Stimulated activated memory B cell treated with anti-CD40 and anti-IgM and Interleukin-4, amounts not matched to agents 10 μg/mL and 1 μg/mL and 100 μg/mL, for 72 hours (primary cell): ENCODE measurements at regions not wholly inside any gene's neighbourhood (a gene's known extent, or its start where the extent isn't known, plus 50 kb on each side); places are given as distances from the start of the nearest gene placed in this dataset.

Experiments used
- ATAC-seq: fragments of 150-1000 bp; cut with Tn5 transposase; 2 replicates; pipeline ENCODE4 v1.10.0; 2021
- H3K27ac Mint-ChIP-seq: one replicate; pipeline ENCODE4 v1.8.0; 2022; ENCODE audit warnings: mild to moderate bottlenecking, mixed read lengths
- H3K27me3 Mint-ChIP-seq: one replicate; pipeline ENCODE4 v1.8.0; 2022; ENCODE audit warnings: mixed read lengths
- H3K36me3 Mint-ChIP-seq: one replicate; pipeline ENCODE4 v1.8.0; 2022; ENCODE audit warnings: mixed read lengths
- H3K4me1 Mint-ChIP-seq: one replicate; pipeline ENCODE4 v1.8.0; 2022; ENCODE audit warnings: mixed read lengths
- H3K4me3 Mint-ChIP-seq: one replicate; pipeline ENCODE4 v1.8.0; 2022; ENCODE audit warnings: mild to moderate bottlenecking, moderate library complexity, mixed read lengths
- H3K9me3 Mint-ChIP-seq: one replicate; pipeline ENCODE4 v1.8.0; 2022; ENCODE audit warnings: mixed read lengths

- Mint-ChIP-seq H3K4me3 (no peak overlapping the region), H3K36me3 (peaks cover 11% of the 10 kb centered on the region)
- ATAC-seq, result no peak
Observed at GRCh38 chr22:44378380-44378779, 65.6 kb upstream of the SHISAL1 start.

GRCh38 chr22:44375451-44375850, 62.7 kb upstream of the SHISAL1 start:
- H3K27ac Mint-ChIP-seq, result no peak overlapping the region
- H3K27me3 Mint-ChIP-seq, result peaks cover 25% of the 10 kb centered on the region
- no peak overlapping the region for H3K4me3 Mint-ChIP-seq
- H3K4me1 Mint-ChIP-seq, result no peaks in the 10 kb centered on the region
- no peak for ATAC-seq
- H3K36me3 Mint-ChIP-seq, result peaks cover 11% of the 10 kb centered on the region
- H3K9me3 Mint-ChIP-seq, result peaks cover 14% of the 10 kb centered on the region

More at GRCh38 chr22:44378380-44378779, 65.6 kb upstream of the SHISAL1 start:
- Mint-ChIP-seq H3K9me3 (peaks cover 14% of the 10 kb centered on the region), H3K27ac (no peak overlapping the region), H3K4me1 (no peaks in the 10 kb centered on the region), H3K27me3 (peaks cover 34% of the 10 kb centered on the region)

DNA sequence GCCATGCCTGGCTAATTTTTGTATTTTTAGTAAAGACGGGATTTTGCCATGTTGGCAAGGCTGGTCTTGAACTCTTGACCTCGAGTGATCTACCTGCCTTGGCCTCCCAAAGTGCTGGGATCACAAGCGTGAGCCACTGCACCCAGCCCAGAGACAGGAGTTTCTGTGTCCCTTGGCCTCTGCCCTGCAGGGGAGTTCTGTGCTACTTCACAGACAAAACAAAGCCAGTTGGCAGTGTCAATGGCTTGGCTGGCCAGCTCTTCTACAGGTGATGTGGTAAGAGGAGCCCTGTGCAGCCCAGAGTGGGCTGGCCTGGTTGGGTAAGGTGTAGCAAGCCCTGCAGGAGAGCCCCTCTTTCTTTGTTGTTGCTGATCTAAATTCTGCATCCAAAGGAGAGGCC, 60.5 kb upstream of the SHISAL1 start:
- Mint-ChIP-seq H3K36me3 (peaks cover 7% of the 10 kb centered on the region), H3K27me3 (peaks cover 25% of the 10 kb centered on the region), H3K9me3 (peaks cover 12% of the 10 kb centered on the region), H3K27ac (no peak overlapping the region), H3K4me1 (no peaks in the 10 kb centered on the region), H3K4me3 (no peak overlapping the region)
- no peak for ATAC-seq

- H3K27ac Mint-ChIP-seq, result no peak overlapping the region
- peaks cover 6% of the 10 kb centered on the region for H3K36me3 Mint-ChIP-seq
- no peak overlapping the region for H3K4me3 Mint-ChIP-seq
- peaks cover 25% of the 10 kb centered on the region for H3K27me3 Mint-ChIP-seq
- H3K9me3 Mint-ChIP-seq, result peaks cover 10% of the 10 kb centered on the region
- no peak for ATAC-seq
- H3K4me1 Mint-ChIP-seq, result no peaks in the 10 kb centered on the region
Observed at GRCh38 chr22:44372611-44373010, 59.9 kb upstream of the SHISAL1 start.

DNA sequence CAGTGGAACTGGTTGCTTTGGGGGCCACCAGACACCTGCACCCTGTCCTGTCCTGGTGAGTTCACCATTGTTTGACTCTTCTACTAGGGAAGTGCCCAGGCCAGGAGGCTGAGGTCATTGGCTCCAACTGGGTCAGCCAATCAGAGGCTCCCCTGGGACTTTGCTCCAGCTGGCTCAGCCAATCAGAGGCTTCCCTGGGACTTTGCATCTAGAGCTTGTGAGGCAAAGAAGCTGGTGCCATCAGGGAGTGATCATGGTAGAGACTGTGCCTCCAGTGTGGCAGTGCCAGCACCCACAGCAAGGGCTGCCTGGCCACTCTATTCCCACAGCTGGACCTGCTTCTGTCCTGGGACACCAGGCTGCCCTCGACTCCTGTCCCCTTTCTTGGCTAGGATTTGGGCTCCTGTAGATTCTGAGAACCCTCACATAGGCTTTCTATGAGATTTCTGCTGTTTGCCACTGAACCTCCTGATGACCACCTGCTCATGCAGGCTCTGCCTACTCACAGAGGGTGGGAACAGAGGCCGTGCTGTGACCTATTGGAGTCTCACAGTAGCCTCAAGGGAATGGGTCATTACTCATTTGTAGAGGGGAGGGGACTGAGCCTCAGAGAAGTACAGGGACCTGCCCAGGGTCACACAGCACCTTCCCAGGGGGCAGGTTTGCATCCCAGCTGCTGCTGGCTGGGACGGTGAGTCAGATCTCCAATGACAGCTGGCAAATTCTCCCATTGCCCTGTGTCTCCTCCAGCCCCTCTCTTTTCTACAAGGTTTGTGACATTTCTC, 59.2 kb upstream of the SHISAL1 start:
- no peaks in the 10 kb centered on the region for H3K4me1 Mint-ChIP-seq

DNA sequence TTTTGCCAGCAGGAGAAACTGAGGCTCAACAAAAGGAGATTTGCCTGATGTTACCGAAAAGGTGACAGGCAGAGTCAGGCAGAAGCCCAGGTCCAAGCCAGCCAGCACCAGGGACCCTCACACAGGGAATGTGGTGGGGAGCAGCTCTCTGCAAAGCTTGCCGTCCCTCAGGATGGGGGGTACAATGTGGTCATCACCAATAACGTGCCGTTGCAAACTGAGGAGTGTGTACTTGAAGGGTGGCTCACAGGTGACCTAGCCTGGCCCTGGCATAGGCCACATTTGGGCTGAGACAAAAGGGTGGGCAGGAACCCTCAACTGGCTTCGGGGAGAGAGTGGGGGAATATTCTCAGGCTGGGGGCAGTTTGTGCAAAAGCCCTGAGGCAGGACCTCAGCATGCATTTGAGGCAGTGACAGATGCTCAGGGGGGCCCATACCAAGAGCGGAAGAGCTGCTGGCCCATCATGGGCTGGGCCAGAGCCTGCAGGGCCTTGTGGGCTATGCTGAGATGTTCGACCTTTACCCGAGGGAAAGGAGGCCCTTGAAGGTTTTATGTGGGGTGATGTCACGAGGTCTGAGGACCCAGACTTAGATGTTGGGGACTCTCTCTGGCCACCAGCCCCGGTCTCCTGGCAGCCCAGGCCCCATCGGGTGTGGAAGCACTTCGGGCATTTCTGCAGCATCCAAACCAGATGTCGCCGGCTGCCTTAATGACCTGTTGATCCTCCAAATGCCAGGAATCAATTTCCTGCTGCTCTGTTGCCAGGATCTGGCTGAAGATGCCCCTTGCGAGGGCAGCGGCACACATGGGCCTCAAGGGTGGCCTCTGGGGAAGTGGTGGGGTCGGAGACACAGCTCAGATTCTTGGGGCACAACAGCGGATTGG, 57.4 kb upstream of the SHISAL1 start:
- H3K36me3 Mint-ChIP-seq, result peaks cover 3% of the 10 kb centered on the region
- no peak overlapping the region for H3K4me3 Mint-ChIP-seq
- peaks cover 2% of the 10 kb centered on the region for H3K9me3 Mint-ChIP-seq
- H3K4me1 Mint-ChIP-seq, result no peaks in the 10 kb centered on the region
- no peak for ATAC-seq
- H3K27ac Mint-ChIP-seq, result no peak overlapping the region
- H3K27me3 Mint-ChIP-seq, result peaks cover 16% of the 10 kb centered on the region

More for the DNA sequence above, 59.2 kb upstream of the SHISAL1 start:
- Mint-ChIP-seq H3K27ac (no peak overlapping the region), H3K9me3 (peaks cover 10% of the 10 kb centered on the region), H3K27me3 (peaks cover 25% of the 10 kb centered on the region), H3K36me3 (peaks cover 6% of the 10 kb centered on the region), H3K4me3 (no peak overlapping the region)
- ATAC-seq, result peak; percentile 43

DNA sequence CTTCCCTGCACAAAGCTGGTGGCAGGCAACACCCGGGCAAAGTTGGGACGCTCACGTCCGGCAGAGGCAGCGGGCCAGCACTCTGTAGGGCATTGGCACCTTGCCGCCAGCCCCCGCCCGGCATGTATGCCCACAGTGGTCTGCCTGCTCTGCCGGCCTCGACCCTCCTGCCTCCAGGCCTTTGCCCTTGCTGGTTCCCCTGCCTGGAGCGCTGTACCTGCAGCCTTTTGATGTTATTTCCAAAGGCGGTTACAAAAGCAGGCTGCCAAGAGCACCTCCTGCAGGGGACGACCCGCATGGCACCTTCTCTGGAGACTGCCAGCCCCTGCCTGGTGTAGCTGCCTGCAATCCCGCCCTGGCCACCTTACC, 56.5 kb upstream of the SHISAL1 start:
- Mint-ChIP-seq H3K4me1 (no peaks in the 10 kb centered on the region), H3K36me3 (no peaks in the 10 kb centered on the region), H3K27me3 (peaks cover 16% of the 10 kb centered on the region), H3K27ac (no peak overlapping the region), H3K4me3 (no peak overlapping the region), H3K9me3 (no peaks in the 10 kb centered on the region)
- no peak for ATAC-seq

GRCh38 chr22:44368611-44369292, 56.0 kb upstream of the SHISAL1 start:
- Mint-ChIP-seq H3K36me3 (no peaks in the 10 kb centered on the region), H3K9me3 (no peaks in the 10 kb centered on the region), H3K4me1 (no peaks in the 10 kb centered on the region), H3K27me3 (peaks cover 21% of the 10 kb centered on the region), H3K27ac (no peak overlapping the region), H3K4me3 (no peak overlapping the region)
- no peak for ATAC-seq

GRCh38 chr22:44366372-44367300, 53.9 kb upstream of the SHISAL1 start:
- H3K9me3 Mint-ChIP-seq, result no peaks in the 10 kb centered on the region
- H3K4me3 Mint-ChIP-seq, result no peak overlapping the region
- H3K27ac Mint-ChIP-seq, result no peak overlapping the region
- H3K27me3 Mint-ChIP-seq, result peaks cover 21% of the 10 kb centered on the region
- H3K36me3 Mint-ChIP-seq, result no peaks in the 10 kb centered on the region
- no peaks in the 10 kb centered on the region for H3K4me1 Mint-ChIP-seq
- ATAC-seq, result no peak

- H3K27me3 Mint-ChIP-seq, result peaks cover 29% of the 10 kb centered on the region
- H3K27ac Mint-ChIP-seq, result no peak overlapping the region
- H3K9me3 Mint-ChIP-seq, result no peaks in the 10 kb centered on the region
- no peaks in the 10 kb centered on the region for H3K4me1 Mint-ChIP-seq
- no peak overlapping the region for H3K4me3 Mint-ChIP-seq
- H3K36me3 Mint-ChIP-seq, result no peaks in the 10 kb centered on the region
- ATAC-seq, result no peak
Observed at GRCh38 chr22:44365832-44366231, 53.1 kb upstream of the SHISAL1 start.

GRCh38 chr22:44365191-44365590, 52.4 kb upstream of the SHISAL1 start:
- ATAC-seq, result no peak
- Mint-ChIP-seq H3K4me1 (no peaks in the 10 kb centered on the region), H3K4me3 (no peak overlapping the region), H3K36me3 (no peaks in the 10 kb centered on the region), H3K27ac (no peak overlapping the region), H3K9me3 (no peaks in the 10 kb centered on the region), H3K27me3 (peaks cover 35% of the 10 kb centered on the region)

GRCh38 chr22:44364751-44365130, 52.0 kb upstream of the SHISAL1 start:
- Mint-ChIP-seq H3K27me3 (peaks cover 40% of the 10 kb centered on the region), H3K9me3 (no peaks in the 10 kb centered on the region), H3K36me3 (no peaks in the 10 kb centered on the region), H3K4me1 (no peaks in the 10 kb centered on the region), H3K4me3 (no peak overlapping the region), H3K27ac (no peak overlapping the region)
- no peak for ATAC-seq

DNA sequence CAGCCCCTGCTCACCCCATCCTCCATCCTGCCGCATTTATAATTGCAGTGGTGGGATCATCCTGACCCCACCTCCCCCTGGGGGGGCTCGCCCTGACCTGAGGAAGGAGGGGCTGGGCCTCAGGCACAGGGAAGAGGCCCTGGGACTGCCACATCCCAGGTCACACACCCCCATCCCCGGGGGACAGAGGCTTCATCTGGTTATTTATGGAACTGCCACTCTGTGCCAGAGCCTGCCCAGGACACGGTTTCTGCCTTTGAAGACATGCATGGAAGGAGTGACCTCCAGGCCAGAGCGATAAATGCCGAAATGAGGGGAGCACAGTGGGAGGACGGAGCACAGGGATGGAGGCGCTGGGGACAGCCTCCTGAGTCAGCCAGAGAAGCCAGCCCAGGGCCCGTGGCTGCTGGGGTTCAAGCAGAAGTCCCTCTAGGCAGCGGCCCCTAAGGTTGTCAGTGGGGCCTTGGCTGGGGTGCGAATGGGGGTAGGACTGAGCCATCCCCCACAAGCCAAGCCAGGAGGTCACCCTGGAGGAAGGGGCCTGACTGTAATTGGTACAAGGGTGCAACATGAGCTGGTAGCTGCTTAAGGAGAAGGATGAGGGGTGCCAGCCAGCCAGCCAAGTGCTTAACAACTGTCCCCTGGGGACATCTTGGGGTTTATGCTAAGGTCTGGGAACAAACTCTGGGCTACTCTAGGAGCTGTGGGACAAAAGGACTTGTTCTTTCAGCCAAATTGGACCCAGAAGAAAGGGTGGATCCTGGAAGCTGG, 51.4 kb upstream of the SHISAL1 start:
- Mint-ChIP-seq H3K27me3 (peaks cover 45% of the 10 kb centered on the region), H3K36me3 (no peaks in the 10 kb centered on the region), H3K4me3 (no peak overlapping the region), H3K9me3 (no peaks in the 10 kb centered on the region), H3K4me1 (no peaks in the 10 kb centered on the region), H3K27ac (no peak overlapping the region)
- no peak for ATAC-seq
